Peyer's patch (tissue), 4 donors: ENCODE measurements at regions not wholly inside any gene's neighbourhood (a gene's known extent, or its start where the extent isn't known, plus 50 kb on each side); places are given as distances from the start of the nearest gene placed in this dataset.

Source experiments
- DNase-seq, 3 donors: peaks; one replicate each; pipeline ENCODE4 v3.0.0-alpha.2; 2017 to 2019
- H3K27ac ChIP-seq, 4 donors: fragments of 200-600 bp; sonication (generic); one replicate each; pipeline ENCODE4 v1.5.1; 2016 to 2019
- H3K27me3 ChIP-seq, 2 donors: fragments of 200-600 bp; sonication (generic); one replicate each; pipeline ENCODE4 v1.5.1; 2019
- H3K36me3 ChIP-seq, 3 donors: fragments of 200-600 bp; sonication (generic); one replicate each; pipeline ENCODE4 v1.5.1; 2016 to 2019
- H3K4me1 ChIP-seq, 4 donors: fragments of 200-600 bp; sonication (generic); one replicate each; pipeline ENCODE4 v1.5.1; 2016 to 2019
- H3K4me3 ChIP-seq, 4 donors: fragments of 200-600 bp; sonication (generic); 1 replicate in 3 of 4; 2 replicates in 1 of 4; pipeline ENCODE4 v1.5.1; 2016 to 2019; ENCODE audit warnings: mild to moderate bottlenecking in 1 of 4
- H3K9me3 ChIP-seq, 4 donors: fragments of 200-600 bp; sonication (generic); one replicate each; pipeline ENCODE4 v1.5.1; 2016 to 2019; ENCODE audit warnings: mild to moderate bottlenecking in 1 of 4
- POLR2A ChIP-seq, 2 donors: fragments of 450-650 bp; IDR thresholded peaks; one replicate each; pipeline ENCODE4 v1.5.1; 2017; ENCODE audit warnings: antibody characterized with exemption in 2 of 2, mild to moderate bottlenecking in 2 of 2, moderate library complexity in 2 of 2
- TF ChIP-seq, protein P1 (sequence below), 6 experiments: fragments of 450-650 bp in 4 of 6; fragments of 200-600 bp in 2 of 6; sonication (generic) in 1 of 6; IDR thresholded peaks; one replicate each; pipeline ENCODE4 v1.5.1; 2017 to 2019; ENCODE audit warnings: antibody characterized with exemption in 6 of 6, mild to moderate bottlenecking in 3 of 6, moderate library complexity in 1 of 6

DNA sequence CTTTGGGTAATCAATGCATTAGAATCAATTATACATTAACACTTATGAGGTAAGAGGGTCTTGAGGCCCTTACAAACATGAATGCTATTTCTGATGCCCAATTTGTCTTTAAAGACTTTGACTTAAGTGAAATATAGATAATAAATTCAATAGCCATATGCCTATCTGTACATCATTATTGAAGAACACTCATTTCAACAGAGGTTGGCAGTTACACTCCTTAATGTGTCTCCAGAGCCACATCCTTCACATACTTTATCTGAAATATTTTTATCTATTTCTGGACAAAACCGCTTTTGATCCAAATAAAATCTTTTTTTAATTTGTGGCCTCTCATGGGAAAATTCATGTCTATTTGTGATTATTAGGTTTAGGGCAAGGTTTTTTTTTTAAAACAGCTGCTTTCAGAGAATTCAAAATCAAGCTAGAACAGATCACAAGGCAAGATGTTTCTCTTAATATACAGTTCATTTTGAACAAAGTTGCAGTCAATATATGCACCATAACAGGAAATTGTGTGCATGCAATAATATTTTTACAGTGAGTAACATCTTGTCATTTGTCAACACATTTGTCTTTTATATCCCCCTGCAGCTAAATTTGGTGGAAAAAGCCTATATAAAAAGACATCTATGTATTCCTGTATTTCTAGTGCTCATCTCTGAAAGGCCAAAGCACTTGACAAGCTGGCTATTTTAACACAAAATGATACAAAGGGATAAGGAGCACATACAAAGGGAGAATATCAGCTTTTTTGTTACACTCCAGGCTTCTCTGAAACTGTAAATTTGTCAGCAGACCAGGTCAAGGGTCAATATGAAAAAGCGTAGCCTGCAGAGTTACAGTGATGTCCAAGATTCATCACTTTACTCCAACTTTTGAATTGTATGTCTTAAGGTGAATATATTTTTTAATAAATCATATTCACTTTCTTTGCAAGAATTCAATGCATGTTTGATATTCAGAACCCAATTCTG lies 146.2 kb upstream of the DPH6 start:
- DNase-seq, result no peak
- H3K9me3 ChIP-seq, result no peaks in the 10 kb centered on the region
- no peaks in the 10 kb centered on the region for H3K36me3 ChIP-seq
- TF ChIP-seq, protein P1, sequence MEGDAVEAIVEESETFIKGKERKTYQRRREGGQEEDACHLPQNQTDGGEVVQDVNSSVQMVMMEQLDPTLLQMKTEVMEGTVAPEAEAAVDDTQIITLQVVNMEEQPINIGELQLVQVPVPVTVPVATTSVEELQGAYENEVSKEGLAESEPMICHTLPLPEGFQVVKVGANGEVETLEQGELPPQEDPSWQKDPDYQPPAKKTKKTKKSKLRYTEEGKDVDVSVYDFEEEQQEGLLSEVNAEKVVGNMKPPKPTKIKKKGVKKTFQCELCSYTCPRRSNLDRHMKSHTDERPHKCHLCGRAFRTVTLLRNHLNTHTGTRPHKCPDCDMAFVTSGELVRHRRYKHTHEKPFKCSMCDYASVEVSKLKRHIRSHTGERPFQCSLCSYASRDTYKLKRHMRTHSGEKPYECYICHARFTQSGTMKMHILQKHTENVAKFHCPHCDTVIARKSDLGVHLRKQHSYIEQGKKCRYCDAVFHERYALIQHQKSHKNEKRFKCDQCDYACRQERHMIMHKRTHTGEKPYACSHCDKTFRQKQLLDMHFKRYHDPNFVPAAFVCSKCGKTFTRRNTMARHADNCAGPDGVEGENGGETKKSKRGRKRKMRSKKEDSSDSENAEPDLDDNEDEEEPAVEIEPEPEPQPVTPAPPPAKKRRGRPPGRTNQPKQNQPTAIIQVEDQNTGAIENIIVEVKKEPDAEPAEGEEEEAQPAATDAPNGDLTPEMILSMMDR (IDR thresholded peaks at IDR 0.05), result no peak
- no peak for TF ChIP-seq POLR2A (IDR thresholded peaks at IDR 0.05)
- H3K4me3 ChIP-seq, result no peak overlapping the region
- no peak overlapping the region for H3K27ac ChIP-seq
- peaks cover 0 to 16% (median 0%) of the 10 kb centered on the region in 4 donors for H3K4me1 ChIP-seq
- no peaks in the 10 kb centered on the region for H3K27me3 ChIP-seq

- no peaks in the 10 kb centered on the region for H3K9me3 ChIP-seq
- no peak overlapping the region for H3K4me3 ChIP-seq
- TF ChIP-seq, protein P1 (IDR thresholded peaks at IDR 0.05), result no peak
- no peaks in the 10 kb centered on the region for H3K36me3 ChIP-seq
- no peaks in the 10 kb centered on the region for H3K27me3 ChIP-seq
- H3K27ac ChIP-seq, result no peak overlapping the region
- peaks cover 0 to 28% (median 0%) of the 10 kb centered on the region in 4 donors for H3K4me1 ChIP-seq
- DNase-seq, result no peak
Measured at GRCh38 chr15:35693286-35693685, 147.3 kb upstream of the DPH6 start.

DNA sequence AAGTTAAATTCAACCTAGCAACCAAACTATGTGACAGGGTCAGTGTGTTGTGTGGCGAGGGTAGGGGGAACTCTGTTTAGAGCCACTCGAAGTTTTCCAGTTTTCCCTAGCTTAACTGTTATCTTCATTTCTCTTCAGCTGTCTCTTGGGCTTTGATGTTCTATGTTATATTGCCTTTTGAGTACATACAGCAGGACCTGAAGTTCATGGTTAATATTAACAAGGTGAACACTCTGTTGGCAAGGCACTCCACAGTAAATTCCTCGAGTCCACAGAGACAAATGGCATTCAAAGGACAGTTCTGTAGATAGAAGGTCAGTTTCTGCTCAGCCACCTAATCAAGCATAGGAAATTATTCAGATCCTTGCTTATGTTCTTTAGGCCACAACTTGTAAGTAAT lies 147.9 kb upstream of the DPH6 start:
- DNase-seq, result no peak

DNA sequence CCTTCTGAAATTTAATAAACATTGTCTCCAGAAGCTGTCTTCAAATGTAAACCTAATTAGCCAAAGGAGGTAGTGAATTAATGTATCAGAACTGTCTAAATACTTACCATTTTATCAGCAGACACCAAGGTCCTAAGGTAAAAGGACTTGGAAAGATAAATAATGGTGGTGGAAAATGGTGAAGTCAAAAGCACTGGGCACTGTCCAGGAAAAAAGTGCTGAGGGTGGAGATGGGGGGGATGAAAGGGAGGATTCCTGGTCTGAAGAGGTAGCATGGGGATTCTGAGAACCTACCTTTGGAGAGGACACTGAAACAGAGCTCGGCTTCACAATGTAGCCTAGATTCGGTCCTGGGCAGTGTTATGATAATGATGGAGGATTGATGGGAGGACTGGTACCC lies 149.0 kb upstream of the DPH6 start:
- Histone ChIP-seq H3K27me3 (no peaks in the 10 kb centered on the region), H3K4me1 (peaks cover 0 to 40% (median 2%) of the 10 kb centered on the region in 4 donors), H3K27ac (no peak overlapping the region), H3K4me3 (no peak overlapping the region), H3K9me3 (no peaks in the 10 kb centered on the region), H3K36me3 (no peaks in the 10 kb centered on the region)
- TF ChIP-seq, protein P1 (IDR thresholded peaks at IDR 0.05), result no peak
- TF ChIP-seq POLR2A (IDR thresholded peaks at IDR 0.05), result no peak
- no peak for DNase-seq

More for the DNA sequence above, 147.9 kb upstream of the DPH6 start:
- no peaks in the 10 kb centered on the region for H3K27me3 ChIP-seq
- TF ChIP-seq POLR2A (IDR thresholded peaks at IDR 0.05), result no peak
- TF ChIP-seq, protein P1 (IDR thresholded peaks at IDR 0.05), result no peak
- H3K9me3 ChIP-seq, result no peaks in the 10 kb centered on the region
- H3K4me3 ChIP-seq, result no peak overlapping the region
- peaks cover 0 to 34% (median 0%) of the 10 kb centered on the region in 4 donors for H3K4me1 ChIP-seq
- no peaks in the 10 kb centered on the region for H3K36me3 ChIP-seq
- H3K27ac ChIP-seq, result no peak overlapping the region

DNA sequence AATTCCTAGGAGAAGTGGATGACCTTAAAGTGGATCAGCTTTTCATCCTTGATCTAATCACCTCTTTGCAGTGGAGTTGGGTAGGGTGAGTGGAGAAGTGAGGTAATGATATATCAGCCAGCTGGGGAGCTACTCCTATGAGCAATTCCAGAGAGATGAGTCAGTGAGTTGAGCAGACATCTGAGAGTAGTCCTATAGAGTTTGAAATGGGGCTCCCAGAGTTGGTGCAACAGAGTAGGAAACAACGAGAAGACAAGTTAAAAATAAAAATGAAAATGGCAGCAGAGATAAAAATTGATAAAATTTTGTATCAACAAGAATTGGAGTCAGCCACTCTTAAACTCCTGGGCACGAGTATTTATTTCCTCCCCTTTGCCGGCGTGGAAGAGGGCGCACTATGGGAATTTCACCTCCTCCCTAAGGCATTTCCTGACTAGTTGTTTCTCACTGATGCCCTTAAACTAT lies 150.8 kb upstream of the DPH6 start:
- Histone ChIP-seq H3K9me3 (no peaks in the 10 kb centered on the region), H3K27ac (no peak overlapping the region), H3K27me3 (no peaks in the 10 kb centered on the region), H3K36me3 (no peaks in the 10 kb centered on the region), H3K4me3 (no peak overlapping the region), H3K4me1 (peaks cover 0 to 40% (median 2%) of the 10 kb centered on the region in 4 donors)
- no peak for DNase-seq
- no peak for TF ChIP-seq POLR2A (IDR thresholded peaks at IDR 0.05)
- TF ChIP-seq, protein P1 (IDR thresholded peaks at IDR 0.05), result no peak
